ENCODE measurements at regions not wholly inside any gene's neighbourhood (a gene's known extent, or its start where the extent isn't known, plus 50 kb on each side); places are given as distances from the start of the nearest gene placed in this dataset.

- no peak overlapping the region for H3K9ac ChIP-seq (replicated peaks; ENCODE audit: extremely low read depth, insufficient read depth, low read length)
- H4K20me1 ChIP-seq (replicated peaks; ENCODE audit: control insufficient read depth, extremely low read depth, insufficient read depth, low read length), result no peaks in the 10 kb centered on the region
- no peaks in the 10 kb centered on the region for H3K36me3 ChIP-seq (ENCODE audit: control insufficient read depth in 2 of 2, extremely low read depth in 1 of 2, insufficient read depth in 2 of 2, low read length in 2 of 2)
- no peak overlapping the region for H3K4me2 ChIP-seq (ENCODE audit: insufficient read depth, low read length)
- no peaks in the 10 kb centered on the region for H3K9me3 ChIP-seq (replicated peaks; ENCODE audit: control insufficient read depth, insufficient read depth, low read length)
- DNase-seq (ENCODE audit: low read depth, low spot score) (no peak), FAIRE-seq (no peak)
- BruUV-seq (replicated peaks), result no TSS peak
- ChIA-PET CTCF (no interaction called here), POLR2A (no interaction called here)
- no peaks in the 10 kb centered on the region for H3K79me2 ChIP-seq (ENCODE audit: control insufficient read depth, insufficient read depth, low read length)
- H3K27me3 ChIP-seq (ENCODE audit: control insufficient read depth in 2 of 2, insufficient read depth in 2 of 2, low read length in 2 of 2), result no peaks in the 10 kb centered on the region
- TF ChIP-seq POLR2AphosphoS5 (IDR thresholded peaks at IDR 0.05; ENCODE audit: insufficient read depth, low read depth, low read length) (no peak), MAX (IDR thresholded peaks at IDR 0.05; ENCODE audit: insufficient read depth, insufficient read length) (no peak), EZH2 (IDR thresholded peaks at IDR 0.05; ENCODE audit: borderline replicate concordance, low read depth, low read length, severe bottlenecking) (no peak), JUN (IDR thresholded peaks at IDR 0.05; ENCODE audit: borderline replicate concordance, insufficient read depth, insufficient read length, low read depth) (no peak), MYC (IDR thresholded peaks at IDR 0.05; ENCODE audit: low read depth, low read length) (no peak), CTCF (IDR thresholded peaks at IDR 0.05; ENCODE audit: extremely low read depth in 1 of 2, insufficient read depth in 1 of 2, low read depth in 1 of 2, low read length in 2 of 2) (no peak), FOS (IDR thresholded peaks at IDR 0.05; ENCODE audit: borderline replicate concordance, insufficient read depth, low read length) (no peak), GATA2 (IDR thresholded peaks at IDR 0.05; ENCODE audit: insufficient read depth, insufficient read length, low read depth, low read length) (no peak), POLR2A (IDR thresholded peaks at IDR 0.05; ENCODE audit: low read depth, low read length) (no peak)
- no peaks in the 10 kb centered on the region for H3K4me1 ChIP-seq (ENCODE audit: control insufficient read depth, extremely low read depth, insufficient read depth, low read length)
- dilution Hi-C loops (cut with MboI; ENCODE audit: extremely low pct_ligation_motif_present, low sequenced_read_pairs), result no loop called here
- H3K4me3 ChIP-seq (replicated peaks in 1 of 3; ENCODE audit: insufficient read depth in 1 of 3, low read depth in 1 of 3, low read length in 3 of 3), result no peak overlapping the region
- no peak overlapping the region for H3K27ac ChIP-seq (ENCODE audit: insufficient read depth, low read depth, low read length)
- H2AFZ ChIP-seq (ENCODE audit: low read depth, low read length), result no peak overlapping the region
- H3K9me1 ChIP-seq (replicated peaks; ENCODE audit: control insufficient read depth, extremely low read depth, insufficient read depth, low read length), result no peaks in the 10 kb centered on the region
- intact Hi-C loops (cut with micrococcal nuclease), result no loop called here
Observed at GRCh38 chr6:115721564-115721963, 339.1 kb downstream of the FRK start.
